ENCODE measurements at regions not wholly inside any gene's neighbourhood (a gene's known extent, or its start where the extent isn't known, plus 50 kb on each side); places are given as distances from the start of the nearest gene placed in this dataset.

- Mint-ChIP-seq H3K36me3 (ENCODE audit: low read depth, unreplicated experiment) (no peaks in the 10 kb centered on the region), H3K4me1 (ENCODE audit: low read depth, unreplicated experiment) (peaks cover 2% of the 10 kb centered on the region), H3K27ac (ENCODE audit: unreplicated experiment) (no peak overlapping the region), H3K27me3 (ENCODE audit: low read depth, unreplicated experiment) (peaks cover 3% of the 10 kb centered on the region), H3K9me3 (ENCODE audit: unreplicated experiment) (no peaks in the 10 kb centered on the region), H3K4me3 (ENCODE audit: unreplicated experiment) (no peak overlapping the region)
- Histone ChIP-seq H3K27ac (ENCODE audit: low read depth, low read length) (no peak overlapping the region), H3K4me3 (ENCODE audit: insufficient read depth, low read depth, low read length) (no peak overlapping the region), H3K27me3 (ENCODE audit: insufficient read depth, low read length) (no peaks in the 10 kb centered on the region), H3K79me2 (ENCODE audit: insufficient read depth, low read length) (no peaks in the 10 kb centered on the region), H3K9me3 (ENCODE audit: insufficient read depth, low read depth, low read length) (no peaks in the 10 kb centered on the region), H4K20me1 (ENCODE audit: insufficient read depth, low read length) (no peaks in the 10 kb centered on the region), H3K9ac (ENCODE audit: low read length) (no peak overlapping the region), H3K36me3 (ENCODE audit: insufficient read depth, low read length) (no peaks in the 10 kb centered on the region), H3K4me1 (ENCODE audit: insufficient read depth, low read length) (no peaks in the 10 kb centered on the region), H3K4me2 (ENCODE audit: low read length) (no peak overlapping the region), H2AFZ (ENCODE audit: low read depth, low read length) (no peak overlapping the region)
- DNase-seq (ENCODE audit: low read depth), result no peak
- no peak for FAIRE-seq
- TF ChIP-seq EZH2 (IDR thresholded peaks at IDR 0.05; ENCODE audit: insufficient read depth, low read length), result no peak
- no peak for TF ChIP-seq CTCF (IDR thresholded peaks at IDR 0.05; ENCODE audit: insufficient read depth, low read depth, low read length)
Observed at GRCh38 chr13:76651286-76651685, 234.9 kb downstream of the KCTD12 start.

GRCh38 chr13:76647550-76647949 lies 238.7 kb downstream of the KCTD12 start:
- Histone ChIP-seq H3K27me3 (ENCODE audit: insufficient read depth, low read length) (no peaks in the 10 kb centered on the region), H3K4me1 (ENCODE audit: insufficient read depth, low read length) (no peaks in the 10 kb centered on the region), H4K20me1 (ENCODE audit: insufficient read depth, low read length) (no peaks in the 10 kb centered on the region), H3K9me3 (ENCODE audit: insufficient read depth, low read depth, low read length) (no peaks in the 10 kb centered on the region), H3K4me3 (ENCODE audit: insufficient read depth, low read depth, low read length) (no peak overlapping the region), H3K79me2 (ENCODE audit: insufficient read depth, low read length) (no peaks in the 10 kb centered on the region), H3K36me3 (ENCODE audit: insufficient read depth, low read length) (no peaks in the 10 kb centered on the region), H3K4me2 (ENCODE audit: low read length) (no peak overlapping the region), H3K27ac (ENCODE audit: low read depth, low read length) (no peak overlapping the region), H3K9ac (ENCODE audit: low read length) (no peak overlapping the region), H2AFZ (ENCODE audit: low read depth, low read length) (no peak overlapping the region)
- H3K27me3 Mint-ChIP-seq (ENCODE audit: low read depth, unreplicated experiment), result no peaks in the 10 kb centered on the region
- no peaks in the 10 kb centered on the region for H3K36me3 Mint-ChIP-seq (ENCODE audit: low read depth, unreplicated experiment)
- FAIRE-seq (no peak), DNase-seq (ENCODE audit: low read depth) (peak; percentile 31)
- TF ChIP-seq CTCF (IDR thresholded peaks at IDR 0.05; ENCODE audit: insufficient read depth, low read depth, low read length) (no peak), EZH2 (IDR thresholded peaks at IDR 0.05; ENCODE audit: insufficient read depth, low read length) (no peak)
- no peak overlapping the region for H3K4me3 Mint-ChIP-seq (ENCODE audit: unreplicated experiment)
- peaks cover 2% of the 10 kb centered on the region for H3K4me1 Mint-ChIP-seq (ENCODE audit: low read depth, unreplicated experiment)
- no peak overlapping the region for H3K27ac Mint-ChIP-seq (ENCODE audit: unreplicated experiment)
- H3K9me3 Mint-ChIP-seq (ENCODE audit: unreplicated experiment), result no peaks in the 10 kb centered on the region

DNA sequence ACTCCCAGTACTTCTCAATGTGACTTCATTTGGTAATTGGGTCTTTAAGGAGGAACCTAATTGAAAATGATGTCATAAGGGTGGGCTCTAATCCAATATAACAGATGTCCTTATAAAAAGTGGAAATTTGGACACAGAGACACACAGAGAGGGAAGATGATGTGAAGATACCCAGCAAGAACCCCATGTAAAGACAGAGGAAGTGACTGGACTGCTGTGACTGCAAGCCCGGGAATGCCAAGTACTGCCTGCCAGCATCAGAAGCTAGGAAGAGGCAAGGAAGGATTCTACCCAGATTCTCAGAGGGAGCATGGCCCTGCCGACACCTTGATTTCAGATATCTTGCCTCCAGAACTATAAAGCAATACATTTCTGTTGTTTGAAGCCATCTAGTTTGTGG lies 239.3 kb downstream of the KCTD12 start:
- Histone ChIP-seq H3K4me1 (ENCODE audit: insufficient read depth, low read length) (no peaks in the 10 kb centered on the region), H3K4me2 (ENCODE audit: low read length) (no peak overlapping the region), H3K79me2 (ENCODE audit: insufficient read depth, low read length) (no peaks in the 10 kb centered on the region), H3K9me3 (ENCODE audit: insufficient read depth, low read depth, low read length) (no peaks in the 10 kb centered on the region), H3K36me3 (ENCODE audit: insufficient read depth, low read length) (no peaks in the 10 kb centered on the region), H4K20me1 (ENCODE audit: insufficient read depth, low read length) (no peaks in the 10 kb centered on the region), H3K4me3 (ENCODE audit: insufficient read depth, low read depth, low read length) (no peak overlapping the region), H3K9ac (ENCODE audit: low read length) (no peak overlapping the region), H2AFZ (ENCODE audit: low read depth, low read length) (no peak overlapping the region), H3K27ac (ENCODE audit: low read depth, low read length) (no peak overlapping the region), H3K27me3 (ENCODE audit: insufficient read depth, low read length) (no peaks in the 10 kb centered on the region)
- H3K27me3 Mint-ChIP-seq (ENCODE audit: low read depth, unreplicated experiment), result no peaks in the 10 kb centered on the region
- peaks cover 2% of the 10 kb centered on the region for H3K4me1 Mint-ChIP-seq (ENCODE audit: low read depth, unreplicated experiment)
- no peak overlapping the region for H3K27ac Mint-ChIP-seq (ENCODE audit: unreplicated experiment)
- no peak for DNase-seq (ENCODE audit: low read depth)
- TF ChIP-seq CTCF (IDR thresholded peaks at IDR 0.05; ENCODE audit: insufficient read depth, low read depth, low read length), result no peak
- TF ChIP-seq EZH2 (IDR thresholded peaks at IDR 0.05; ENCODE audit: insufficient read depth, low read length), result no peak
- H3K36me3 Mint-ChIP-seq (ENCODE audit: low read depth, unreplicated experiment), result no peaks in the 10 kb centered on the region
- no peaks in the 10 kb centered on the region for H3K9me3 Mint-ChIP-seq (ENCODE audit: unreplicated experiment)
- FAIRE-seq, result no peak
- H3K4me3 Mint-ChIP-seq (ENCODE audit: unreplicated experiment), result no peak overlapping the region
